NCI-H187 (cell line): ENCODE measurements at regions not wholly inside any gene's neighbourhood (a gene's known extent, or its start where the extent isn't known, plus 50 kb on each side); places are given as distances from the start of the nearest gene placed in this dataset.
"Not testable (repeated sequence)": the region's sequence is repeated elsewhere in the genome, so short reads cannot be mapped to it uniquely, and the experiment has no call there.

Experiments used
- DNase-seq, 2 experiments: peaks; one replicate each; lab custom pipeline; 2025; lab: John Stamatoyannopoulos, UW

- DNase-seq, result not testable (repeated sequence)
These were observed 211.3 kb downstream of the SPATA31A1 start for GRCh38 chr9:39566782-39567181.

GRCh38 chr9:39567396-39567795 lies 211.9 kb downstream of the SPATA31A1 start:
- not testable (repeated sequence) for DNase-seq

GRCh38 chr9:39568900-39569299 lies 213.4 kb downstream of the SPATA31A1 start:
- DNase-seq, result not testable (repeated sequence)

DNA sequence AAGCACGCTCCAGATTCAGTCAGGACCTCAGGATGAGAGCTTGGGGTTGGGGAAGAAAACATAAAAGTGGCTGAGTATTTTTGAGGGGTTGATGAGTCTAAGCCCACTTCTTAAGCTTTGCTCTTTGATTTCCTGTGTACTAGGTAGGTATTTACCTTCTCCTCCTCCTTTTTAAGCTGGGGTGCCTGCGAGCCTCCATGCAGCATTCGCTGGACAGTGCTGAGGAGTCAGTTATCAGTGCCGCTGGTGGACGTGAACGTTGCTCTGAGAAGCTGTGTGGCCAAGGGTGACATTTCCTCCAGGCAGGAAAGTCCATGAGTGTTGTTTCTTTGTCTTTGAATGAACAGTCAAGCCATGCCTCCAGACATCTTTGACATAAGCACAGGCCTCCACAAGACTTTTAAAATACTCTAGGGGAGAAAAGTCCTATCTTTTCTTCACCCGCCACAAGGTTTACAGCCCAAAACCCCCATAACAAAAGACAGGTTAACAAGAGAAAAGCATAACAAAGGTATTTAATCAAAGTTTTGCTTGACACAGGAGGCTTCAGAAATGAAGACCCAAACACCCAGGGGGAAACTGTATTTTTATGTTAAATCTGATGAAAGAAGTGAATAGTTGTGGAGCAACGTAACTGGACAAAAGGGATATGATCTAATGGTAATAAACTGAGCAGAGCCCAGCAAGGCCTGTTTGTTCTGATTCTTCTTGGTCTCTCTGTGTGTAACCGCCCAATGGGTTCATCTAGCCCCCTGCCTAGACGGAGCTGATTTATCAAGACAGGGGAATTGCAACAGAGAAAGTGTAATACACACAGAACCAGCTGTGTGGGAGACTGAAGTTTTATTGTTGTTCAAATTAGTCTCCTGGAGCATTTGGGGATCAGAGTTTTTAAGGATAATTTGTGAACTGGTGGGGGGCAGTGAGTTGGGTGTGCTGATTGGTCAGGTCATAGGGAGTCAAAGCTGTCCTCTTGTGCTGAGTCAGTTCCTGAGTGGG lies 217.9 kb downstream of the SPATA31A1 start:
- DNase-seq, result not testable (repeated sequence)

- not testable (repeated sequence) for DNase-seq
These were observed 223.5 kb downstream of the SPATA31A1 start for GRCh38 chr9:39579000-39579399.

GRCh38 chr9:39581296-39581695 lies 225.8 kb downstream of the SPATA31A1 start:
- DNase-seq, result not testable (repeated sequence)

DNA sequence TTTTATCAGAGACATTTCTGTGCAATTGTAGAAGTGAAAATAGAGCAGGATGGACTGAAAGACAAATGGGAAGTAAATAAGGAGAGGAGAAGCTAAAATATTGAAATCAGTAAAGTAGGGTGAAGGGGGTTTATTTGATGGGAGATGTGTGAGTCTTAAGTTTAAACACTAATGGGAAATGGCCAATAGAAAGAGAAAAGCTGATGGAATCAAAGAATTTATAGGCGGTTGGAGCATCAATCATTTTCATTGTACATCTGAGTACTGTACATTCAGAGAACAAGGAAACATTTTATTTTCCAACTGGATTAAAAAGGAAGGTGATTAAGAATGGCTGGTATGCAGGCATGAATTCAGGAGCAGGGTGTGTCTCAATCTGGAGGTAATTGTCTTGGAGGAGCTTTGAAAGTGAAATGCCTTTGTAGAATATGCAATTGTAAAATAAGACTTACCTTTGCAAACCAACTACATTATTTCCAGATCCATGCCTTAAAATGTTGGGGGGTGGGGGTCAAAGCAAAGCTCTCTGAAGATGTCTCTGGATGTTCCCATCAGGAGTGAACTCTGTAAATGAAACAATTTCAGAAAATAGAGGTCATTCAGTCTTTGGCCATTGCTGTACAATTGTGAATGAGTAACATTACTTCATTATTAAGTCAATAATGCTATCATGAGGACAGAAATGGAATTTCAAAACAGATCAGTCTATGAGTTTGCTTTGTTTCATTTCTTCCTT lies 227.4 kb downstream of the SPATA31A1 start:
- not testable (repeated sequence) for DNase-seq

GRCh38 chr9:39583413-39583747 lies 227.9 kb downstream of the SPATA31A1 start:
- not testable (repeated sequence) for DNase-seq

GRCh38 chr9:39585233-39585632 lies 229.8 kb downstream of the SPATA31A1 start:
- not testable (repeated sequence) for DNase-seq

- no peak for DNase-seq
These were observed 232.5 kb downstream of the SPATA31A1 start for GRCh38 chr9:39587844-39588499.

GRCh38 chr9:39588500-39589137 lies 233.2 kb downstream of the SPATA31A1 start:
- no peak for DNase-seq

GRCh38 chr9:39604089-39604488 lies 248.6 kb downstream of the SPATA31A1 start:
- not testable (repeated sequence) for DNase-seq

DNA sequence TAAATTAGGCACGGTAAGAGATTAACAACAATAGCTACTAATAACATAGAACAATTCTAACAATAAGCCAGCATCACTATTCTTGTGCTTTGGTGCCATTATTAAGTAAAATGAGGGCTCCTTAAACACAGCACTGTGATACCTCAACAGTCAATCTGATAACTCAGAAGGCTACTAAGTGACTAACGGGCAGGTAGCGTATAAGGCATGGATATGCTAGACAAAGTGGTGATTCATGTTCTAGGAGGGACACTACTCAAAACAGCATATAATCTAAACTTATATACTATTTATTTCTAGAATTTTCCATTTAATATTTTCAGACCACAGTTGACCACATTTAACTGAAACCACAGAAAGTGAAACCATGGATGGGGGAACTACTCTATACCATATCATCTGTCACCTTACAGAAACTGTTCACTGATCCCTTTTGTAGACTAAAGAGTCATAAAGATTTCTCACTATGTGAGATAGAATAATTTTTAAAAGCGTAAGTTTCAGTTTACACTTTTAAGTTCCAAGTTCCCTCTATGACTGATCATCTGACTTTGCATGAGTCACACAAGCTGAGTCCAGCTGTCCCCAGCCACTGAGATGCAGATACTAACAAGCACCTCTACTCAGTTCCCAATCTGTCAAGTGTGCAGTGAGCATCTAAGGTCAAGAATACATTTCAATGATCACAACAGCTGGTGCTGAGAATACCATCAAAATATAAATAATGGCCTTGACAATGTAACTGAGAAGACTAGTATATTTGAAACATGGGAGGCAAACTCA lies 256.2 kb downstream of the SPATA31A1 start:
- not testable (repeated sequence) for DNase-seq

- DNase-seq, result not testable (repeated sequence)
These were observed 261.0 kb downstream of the SPATA31A1 start for GRCh38 chr9:39616480-39616879.

- not testable (repeated sequence) for DNase-seq
These were observed 268.6 kb downstream of the SPATA31A1 start for GRCh38 chr9:39624048-39624447.

DNA sequence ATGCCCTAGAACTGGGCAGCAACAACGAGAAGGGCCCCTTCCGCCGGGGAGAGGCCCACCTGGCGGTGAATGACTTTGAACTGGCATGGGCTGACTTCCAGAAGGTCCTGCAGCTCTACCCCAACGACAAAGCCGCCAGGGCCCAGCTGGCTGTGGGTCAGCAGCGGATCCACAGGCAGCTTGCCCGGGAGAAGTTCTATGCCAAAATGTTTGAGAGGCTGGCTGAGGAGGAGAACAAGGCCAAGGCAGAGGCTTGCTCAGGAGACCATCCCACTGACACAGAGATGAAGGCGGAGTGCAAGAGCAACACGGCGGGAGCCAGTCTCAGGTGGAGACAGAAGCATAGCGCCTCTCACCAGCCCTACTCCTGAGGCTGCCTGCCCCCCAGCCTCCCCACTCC lies 276.6 kb downstream of the SPATA31A1 start:
- not testable (repeated sequence) for DNase-seq

DNA sequence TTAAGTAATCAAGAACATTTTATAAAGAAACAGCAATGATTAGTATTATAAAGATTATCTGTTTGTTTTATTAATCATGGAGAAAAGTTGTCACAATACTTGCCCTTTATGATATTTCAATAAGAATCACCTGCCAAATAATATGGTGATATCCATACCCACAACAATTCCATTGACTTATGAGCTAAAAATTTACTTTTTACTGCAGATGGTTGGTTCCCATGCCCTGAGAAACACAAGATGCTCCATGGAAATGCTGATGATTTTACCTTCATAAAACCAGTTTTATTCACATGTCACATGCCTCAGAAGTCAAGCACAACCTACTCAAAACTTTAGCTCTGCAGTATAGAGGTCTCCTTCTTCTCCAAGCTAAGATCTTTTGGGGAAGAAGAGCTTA lies 293.6 kb downstream of the SPATA31A1 start:
- not testable (repeated sequence) for DNase-seq

GRCh38 chr9:39656960-39657603 lies 301.6 kb downstream of the SPATA31A1 start:
- not testable (repeated sequence) for DNase-seq

DNA sequence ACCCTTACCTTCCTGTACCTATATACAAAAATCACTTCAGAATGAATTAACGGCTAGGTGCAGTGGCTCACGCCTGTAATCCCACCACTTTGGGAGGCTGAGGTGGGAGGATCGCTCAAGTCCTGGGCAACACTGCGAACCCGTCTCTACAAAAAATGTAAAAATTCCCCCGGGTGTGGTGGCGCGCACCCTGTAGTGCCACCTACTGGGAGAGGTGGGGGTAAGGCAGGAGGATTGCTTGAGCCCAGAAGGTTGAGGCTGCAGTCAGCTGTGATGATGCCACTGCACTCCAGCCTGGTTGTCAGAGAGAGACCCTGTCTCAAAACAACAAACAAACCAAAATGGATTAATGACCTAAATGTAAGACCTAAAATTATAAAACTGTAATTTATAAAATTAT lies 307.6 kb downstream of the SPATA31A1 start:
- not testable (repeated sequence) for DNase-seq

DNA sequence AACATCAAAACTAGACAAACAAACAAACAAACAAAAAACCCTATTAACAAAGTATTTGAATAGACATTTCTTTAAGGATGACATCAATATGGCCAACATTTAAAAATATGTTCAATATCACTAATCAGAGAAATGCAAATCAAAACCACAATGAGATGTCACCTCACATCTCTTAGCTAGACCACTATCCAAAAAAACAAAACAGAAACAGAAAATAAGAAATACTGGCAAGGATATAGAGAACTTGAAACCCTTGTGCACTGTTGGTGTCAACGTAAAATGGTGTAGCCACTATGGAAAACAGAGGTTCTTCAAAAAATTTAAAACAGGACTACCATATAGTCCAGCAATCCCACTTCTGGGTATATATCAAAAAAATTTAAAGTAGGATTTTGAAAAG lies 308.2 kb downstream of the SPATA31A1 start:
- DNase-seq, result not testable (repeated sequence)
